ENCODE measurements at regions not wholly inside any gene's neighbourhood (a gene's known extent, or its start where the extent isn't known, plus 50 kb on each side); places are given as distances from the start of the nearest gene placed in this dataset.

DNA sequence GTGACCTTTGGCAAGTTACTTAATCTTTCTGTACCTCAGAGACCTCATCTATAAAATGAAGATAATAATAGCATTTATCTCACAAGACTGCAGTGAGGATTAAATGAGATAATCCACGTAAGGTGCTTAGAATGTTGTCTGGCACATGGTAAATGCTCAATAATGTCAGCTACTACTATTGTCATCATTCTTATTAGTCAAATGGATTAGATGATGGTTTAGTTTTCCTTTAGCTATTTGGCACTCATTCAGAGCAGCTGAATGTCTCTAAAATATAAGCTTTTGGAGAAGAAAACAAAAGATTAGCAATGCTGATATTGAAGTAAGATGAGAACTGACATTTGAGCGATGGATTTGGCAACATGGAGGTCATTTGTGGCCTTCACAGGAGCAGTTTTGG is 125.1 kb downstream of the AQP4 start:
- H3K36me3 ChIP-seq (ENCODE audit: control insufficient read depth, low read depth, low read length) = no peaks in the 10 kb centered on the region
- peaks cover 2% of the 10 kb centered on the region for H3K4me1 ChIP-seq (ENCODE audit: control insufficient read depth, low read depth, low read length)
- H3K4me3 ChIP-seq (ENCODE audit: low read length) = no peak overlapping the region
- no peak overlapping the region for H3K27ac ChIP-seq (ENCODE audit: low read length)
- no peaks in the 10 kb centered on the region for H3K9me3 ChIP-seq (ENCODE audit: control insufficient read depth, low read depth, low read length)
- H3K27me3 ChIP-seq (ENCODE audit: control insufficient read depth, insufficient read depth, low read length) = no peaks in the 10 kb centered on the region
- H3K9ac ChIP-seq (ENCODE audit: low read length) = no peak overlapping the region

- H3K27ac ChIP-seq (ENCODE audit: low read length) = no peak overlapping the region
- H3K4me3 ChIP-seq (ENCODE audit: low read length) = no peak overlapping the region
- H3K9me3 ChIP-seq (ENCODE audit: control insufficient read depth, low read depth, low read length) = no peaks in the 10 kb centered on the region
- H3K9ac ChIP-seq (ENCODE audit: low read length) = no peak overlapping the region
- no peaks in the 10 kb centered on the region for H3K27me3 ChIP-seq (ENCODE audit: control insufficient read depth, insufficient read depth, low read length)
- H3K4me1 ChIP-seq (ENCODE audit: control insufficient read depth, low read depth, low read length) = peaks cover 7% of the 10 kb centered on the region
- H3K36me3 ChIP-seq (ENCODE audit: control insufficient read depth, low read depth, low read length) = no peaks in the 10 kb centered on the region
Observed at GRCh38 chr18:26738706-26739105, 126.8 kb downstream of the AQP4 start.

DNA sequence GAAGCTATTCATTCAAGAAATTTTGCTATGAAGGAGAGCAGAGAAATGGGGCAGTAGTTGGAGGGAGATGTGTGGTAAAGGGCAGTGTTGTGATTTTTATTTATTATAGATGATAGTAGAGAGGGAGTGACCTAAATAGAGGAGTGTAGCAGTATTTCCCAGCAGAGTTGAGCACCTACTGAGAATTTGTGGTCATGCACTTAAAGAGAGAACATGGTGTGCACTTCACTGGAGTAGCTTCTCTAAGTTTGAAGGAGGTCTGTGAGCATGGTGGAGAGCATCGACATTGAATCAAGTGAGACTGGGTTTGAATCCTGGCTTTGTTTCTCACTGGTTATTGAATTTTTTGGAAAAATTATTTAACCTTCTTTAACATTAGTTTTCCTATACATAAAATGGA is 129.2 kb downstream of the AQP4 start:
- Histone ChIP-seq H3K36me3 (ENCODE audit: control insufficient read depth, low read depth, low read length) (no peaks in the 10 kb centered on the region), H3K9ac (ENCODE audit: low read length) (no peak overlapping the region), H3K27ac (ENCODE audit: low read length) (no peak overlapping the region), H3K4me3 (ENCODE audit: low read length) (no peak overlapping the region), H3K4me1 (ENCODE audit: control insufficient read depth, low read depth, low read length) (peaks cover 7% of the 10 kb centered on the region), H3K9me3 (ENCODE audit: control insufficient read depth, low read depth, low read length) (no peaks in the 10 kb centered on the region), H3K27me3 (ENCODE audit: control insufficient read depth, insufficient read depth, low read length) (no peaks in the 10 kb centered on the region)

DNA sequence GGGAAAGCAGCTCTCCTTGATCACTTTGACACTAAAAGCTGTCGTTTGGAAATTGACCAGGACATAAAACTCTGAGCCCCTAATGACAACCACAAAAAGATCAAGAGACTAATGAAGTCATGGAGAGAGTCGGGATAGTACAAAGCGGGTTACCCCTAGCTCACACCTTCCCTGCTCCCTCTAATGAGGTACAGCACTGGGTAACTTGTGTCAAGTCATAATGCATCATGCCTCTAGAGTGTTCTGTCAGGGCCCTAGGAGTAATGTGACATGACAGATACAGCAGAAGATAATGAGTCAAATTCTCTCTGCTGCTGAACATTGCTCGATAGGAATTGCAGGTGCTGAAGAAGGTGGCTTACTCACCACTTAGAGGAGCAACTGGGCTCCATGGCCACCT is 130.7 kb downstream of the AQP4 start:
- H3K4me3 ChIP-seq (ENCODE audit: low read length) = no peak overlapping the region
- H3K36me3 ChIP-seq (ENCODE audit: control insufficient read depth, low read depth, low read length) = no peaks in the 10 kb centered on the region
- H3K9ac ChIP-seq (ENCODE audit: low read length) = no peak overlapping the region
- no peaks in the 10 kb centered on the region for H3K9me3 ChIP-seq (ENCODE audit: control insufficient read depth, low read depth, low read length)
- H3K27ac ChIP-seq (ENCODE audit: low read length) = no peak overlapping the region
- peaks cover 7% of the 10 kb centered on the region for H3K4me1 ChIP-seq (ENCODE audit: control insufficient read depth, low read depth, low read length)
- no peaks in the 10 kb centered on the region for H3K27me3 ChIP-seq (ENCODE audit: control insufficient read depth, insufficient read depth, low read length)

GRCh38 chr18:26729449-26729848 is 136.1 kb downstream of the AQP4 start:
- Histone ChIP-seq H3K4me1 (ENCODE audit: control insufficient read depth, low read depth, low read length) (peaks cover 5% of the 10 kb centered on the region), H3K27me3 (ENCODE audit: control insufficient read depth, insufficient read depth, low read length) (no peaks in the 10 kb centered on the region), H3K36me3 (ENCODE audit: control insufficient read depth, low read depth, low read length) (no peaks in the 10 kb centered on the region), H3K9me3 (ENCODE audit: control insufficient read depth, low read depth, low read length) (no peaks in the 10 kb centered on the region), H3K27ac (ENCODE audit: low read length) (no peak overlapping the region), H3K9ac (ENCODE audit: low read length) (no peak overlapping the region), H3K4me3 (ENCODE audit: low read length) (no peak overlapping the region)

DNA sequence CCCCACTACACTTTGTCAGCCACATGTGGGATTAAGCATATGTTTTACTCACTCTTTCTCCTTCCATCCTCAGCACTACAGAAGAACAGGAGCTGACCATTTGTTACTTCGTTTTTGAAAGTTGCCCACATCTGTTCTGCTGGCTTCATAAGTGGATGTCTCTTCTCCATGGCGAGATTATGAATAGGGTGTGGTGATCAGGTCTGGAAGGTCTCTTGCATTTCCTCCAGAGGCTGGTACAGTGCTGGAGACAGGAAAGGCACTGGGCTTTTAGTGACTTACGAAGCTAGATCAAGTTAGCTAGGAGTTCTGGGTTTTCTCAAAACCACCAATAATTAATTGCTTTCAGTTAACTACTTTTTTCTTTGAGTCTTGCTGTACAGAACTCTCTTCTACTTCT is 136.5 kb downstream of the AQP4 start:
- no peaks in the 10 kb centered on the region for H3K36me3 ChIP-seq (ENCODE audit: control insufficient read depth, low read depth, low read length)
- no peak overlapping the region for H3K27ac ChIP-seq (ENCODE audit: low read length)
- H3K4me1 ChIP-seq (ENCODE audit: control insufficient read depth, low read depth, low read length) = peaks cover under 1% of the 10 kb centered on the region
- no peak overlapping the region for H3K9ac ChIP-seq (ENCODE audit: low read length)
- no peak overlapping the region for H3K4me3 ChIP-seq (ENCODE audit: low read length)
- H3K27me3 ChIP-seq (ENCODE audit: control insufficient read depth, insufficient read depth, low read length) = no peaks in the 10 kb centered on the region
- H3K9me3 ChIP-seq (ENCODE audit: control insufficient read depth, low read depth, low read length) = no peaks in the 10 kb centered on the region

DNA sequence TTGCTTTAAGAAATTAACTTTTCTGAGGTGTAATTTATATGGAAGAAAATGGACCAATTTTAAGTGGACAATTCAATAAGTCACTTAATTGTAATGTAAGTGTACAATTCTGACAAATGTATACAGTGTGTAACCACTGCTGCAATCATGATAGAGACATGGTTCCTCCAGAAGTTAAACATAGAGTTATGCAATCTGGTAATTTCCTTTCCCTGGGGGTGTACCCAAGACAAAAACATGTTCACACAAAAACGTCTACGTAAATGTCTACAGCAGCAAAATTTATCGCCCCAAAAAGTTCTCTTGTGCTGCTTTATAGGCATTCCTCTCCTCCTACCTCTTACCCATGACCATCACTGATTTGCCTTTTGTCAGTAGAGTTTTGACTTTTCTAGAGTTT is 141.5 kb downstream of the AQP4 start:
- Histone ChIP-seq H3K36me3 (ENCODE audit: control insufficient read depth, low read depth, low read length) (no peaks in the 10 kb centered on the region), H3K9ac (ENCODE audit: low read length) (no peak overlapping the region), H3K27ac (ENCODE audit: low read length) (no peak overlapping the region), H3K4me3 (ENCODE audit: low read length) (no peak overlapping the region), H3K27me3 (ENCODE audit: control insufficient read depth, insufficient read depth, low read length) (no peaks in the 10 kb centered on the region), H3K9me3 (ENCODE audit: control insufficient read depth, low read depth, low read length) (no peaks in the 10 kb centered on the region), H3K4me1 (ENCODE audit: control insufficient read depth, low read depth, low read length) (no peaks in the 10 kb centered on the region)

- Histone ChIP-seq H3K9me3 (ENCODE audit: control insufficient read depth, low read depth, low read length) (no peaks in the 10 kb centered on the region), H3K9ac (ENCODE audit: low read length) (no peak overlapping the region), H3K36me3 (ENCODE audit: control insufficient read depth, low read depth, low read length) (no peaks in the 10 kb centered on the region), H3K4me1 (ENCODE audit: control insufficient read depth, low read depth, low read length) (no peaks in the 10 kb centered on the region), H3K4me3 (ENCODE audit: low read length) (no peak overlapping the region), H3K27ac (ENCODE audit: low read length) (no peak overlapping the region), H3K27me3 (ENCODE audit: control insufficient read depth, insufficient read depth, low read length) (no peaks in the 10 kb centered on the region)
Observed at GRCh38 chr18:26722565-26722931, 143.0 kb downstream of the AQP4 start.

DNA sequence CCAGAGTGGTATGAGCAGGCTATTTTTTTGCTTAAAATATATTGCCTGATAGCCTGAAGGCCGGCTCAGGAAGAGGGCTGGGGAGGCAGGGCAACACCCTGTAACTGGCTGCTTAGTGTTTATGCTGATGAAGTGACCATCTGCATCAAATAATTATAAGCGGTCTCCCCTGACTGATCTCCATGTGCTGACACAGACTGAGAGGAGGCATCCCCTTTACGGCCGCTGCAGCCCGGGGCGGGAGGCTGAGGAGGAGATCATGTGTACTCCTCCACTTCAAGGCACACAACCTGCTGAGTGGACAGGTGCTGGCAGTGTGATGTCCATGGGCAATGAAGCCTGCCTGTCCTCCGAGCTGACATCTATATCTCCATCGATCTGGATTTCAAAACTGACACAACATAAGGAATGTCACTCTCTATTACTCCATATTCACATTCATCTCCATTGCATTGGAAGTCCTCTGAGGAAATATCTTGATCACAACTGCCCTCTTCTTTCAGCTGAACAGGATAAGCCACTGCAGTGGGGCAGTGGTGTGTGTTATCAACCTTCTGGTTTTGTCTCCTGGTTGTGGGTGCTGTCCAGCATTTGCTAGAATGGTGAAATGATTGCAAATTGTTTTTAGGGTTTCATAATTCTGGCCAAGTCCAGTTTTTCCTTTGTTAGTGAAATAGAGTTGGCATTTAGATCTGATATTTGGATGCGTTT is 143.5 kb downstream of the AQP4 start:
- Histone ChIP-seq H3K4me1 (ENCODE audit: control insufficient read depth, low read depth, low read length) (peaks cover 4% of the 10 kb centered on the region), H3K36me3 (ENCODE audit: control insufficient read depth, low read depth, low read length) (no peaks in the 10 kb centered on the region), H3K27ac (ENCODE audit: low read length) (no peak overlapping the region), H3K4me3 (ENCODE audit: low read length) (no peak overlapping the region), H3K9ac (ENCODE audit: low read length) (no peak overlapping the region), H3K27me3 (ENCODE audit: control insufficient read depth, insufficient read depth, low read length) (no peaks in the 10 kb centered on the region), H3K9me3 (ENCODE audit: control insufficient read depth, low read depth, low read length) (no peaks in the 10 kb centered on the region)

- H3K9me3 ChIP-seq (ENCODE audit: control insufficient read depth, low read depth, low read length) = no peaks in the 10 kb centered on the region
- H3K4me3 ChIP-seq (ENCODE audit: low read length) = no peak overlapping the region
- peaks cover 4% of the 10 kb centered on the region for H3K4me1 ChIP-seq (ENCODE audit: control insufficient read depth, low read depth, low read length)
- H3K27ac ChIP-seq (ENCODE audit: low read length) = no peak overlapping the region
- H3K9ac ChIP-seq (ENCODE audit: low read length) = no peak overlapping the region
- H3K27me3 ChIP-seq (ENCODE audit: control insufficient read depth, insufficient read depth, low read length) = no peaks in the 10 kb centered on the region
- no peaks in the 10 kb centered on the region for H3K36me3 ChIP-seq (ENCODE audit: control insufficient read depth, low read depth, low read length)
Observed at GRCh38 chr18:26719896-26720295, 145.6 kb downstream of the AQP4 start.

- no peaks in the 10 kb centered on the region for H3K36me3 ChIP-seq (ENCODE audit: control insufficient read depth, low read depth, low read length)
- H3K4me1 ChIP-seq (ENCODE audit: control insufficient read depth, low read depth, low read length) = peaks cover 4% of the 10 kb centered on the region
- no peak overlapping the region for H3K4me3 ChIP-seq (ENCODE audit: low read length)
- no peaks in the 10 kb centered on the region for H3K9me3 ChIP-seq (ENCODE audit: control insufficient read depth, low read depth, low read length)
- no peak overlapping the region for H3K27ac ChIP-seq (ENCODE audit: low read length)
- no peaks in the 10 kb centered on the region for H3K27me3 ChIP-seq (ENCODE audit: control insufficient read depth, insufficient read depth, low read length)
- no peak overlapping the region for H3K9ac ChIP-seq (ENCODE audit: low read length)
Observed at GRCh38 chr18:26717123-26717719, 148.3 kb downstream of the AQP4 start.

DNA sequence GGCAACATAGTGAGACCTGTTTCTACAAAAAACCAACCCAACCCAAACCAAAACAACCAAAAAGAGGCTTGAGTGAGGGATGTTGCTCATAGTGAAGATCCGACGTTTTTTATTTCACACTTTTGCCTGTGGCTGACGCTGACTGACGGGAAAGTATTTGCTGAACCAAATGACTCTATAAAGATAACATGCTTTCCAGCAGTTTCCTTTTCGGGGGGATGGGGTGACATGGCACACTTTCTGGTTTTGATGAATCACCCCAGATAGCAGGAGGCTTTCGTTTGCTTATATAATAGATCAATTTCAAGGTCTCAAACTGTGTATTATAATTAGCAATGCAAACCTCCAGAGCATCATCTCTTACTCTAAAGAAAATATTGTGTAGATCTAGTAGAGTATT is 150.8 kb downstream of the AQP4 start:
- H3K4me1 ChIP-seq (ENCODE audit: control insufficient read depth, low read depth, low read length) = peaks cover 17% of the 10 kb centered on the region
- no peak overlapping the region for H3K9ac ChIP-seq (ENCODE audit: low read length)
- no peaks in the 10 kb centered on the region for H3K27me3 ChIP-seq (ENCODE audit: control insufficient read depth, insufficient read depth, low read length)
- no peaks in the 10 kb centered on the region for H3K9me3 ChIP-seq (ENCODE audit: control insufficient read depth, low read depth, low read length)
- H3K4me3 ChIP-seq (ENCODE audit: low read length) = no peak overlapping the region
- no peak overlapping the region for H3K27ac ChIP-seq (ENCODE audit: low read length)
- H3K36me3 ChIP-seq (ENCODE audit: control insufficient read depth, low read depth, low read length) = no peaks in the 10 kb centered on the region
